HepG2 (cell line): ENCODE measurements at regions not wholly inside any gene's neighbourhood (a gene's known extent, or its start where the extent isn't known, plus 50 kb on each side); places are given as distances from the start of the nearest gene placed in this dataset.

Experiments used
- ATAC-seq: fragments of 200-7000 bp; cut with Tn5 transposase; 3 replicates; pipeline ENCODE4 v1.9.1; 2020; ENCODE audit warnings: mild to moderate bottlenecking, moderate library complexity
- BruUV-seq: library from RNA; stranded (reverse); fragments of 400-500 nt; replicated peaks from 2 replicates; lab custom pipeline; 2021; lab: Mats Ljungman, UMichigan
- CTCF ChIA-PET: fragments of 300-600 bp; formaldehyde crosslinking; extraction: SDS; loops from one replicate; lab custom pipeline; 2021; ENCODE audit warnings: low total read pairs, inconsistent platforms, low intra/inter-chr PET ratio; lab: Yijun Ruan, JAX
- POLR2A ChIA-PET: fragments of 350-600 bp; sonication (Branson Sonifier 250); formaldehyde crosslinking; loops from one replicate; lab custom pipeline; 2020; ENCODE audit warnings: antibody characterized with exemption, inconsistent platforms; lab: Yijun Ruan, JAX
- DNase-seq: peaks from one replicate; pipeline ENCODE4 v3.0.0-alpha.2; 2015; ENCODE audit warnings: low spot score
- FAIRE-seq: peaks from 3 replicates; lab custom pipeline; 2011; peaks lifted over from hg19 to GRCh38; lab: Jason Lieb, UNC
- H2AFZ ChIP-seq: one replicate; pipeline ENCODE4 v1.6.1; 2011; ENCODE audit warnings: low read length, inconsistent platforms
- H3K27ac ChIP-seq: fragments of 300-600 bp; 3 replicates; pipeline ENCODE4 v1.8.0; 2011; ENCODE audit warnings: mixed run types, mild to moderate bottlenecking, mixed read lengths, low read length, inconsistent platforms; ENCODE audit not compliant: insufficient read depth; ENCODE audit errors: extremely low read length
- H3K27me3 ChIP-seq, 2 experiments: fragments of 200-600 bp in 1 of 2; 2 replicates in 1 of 2; 3 replicates in 1 of 2; pipeline versions ENCODE4 v1.6.0 to v1.8.0; 2011; ENCODE audit warnings: low read length in 2 of 2, mild to moderate bottlenecking in 2 of 2, moderate library complexity in 2 of 2, inconsistent platforms in 1 of 2; ENCODE audit not compliant: insufficient read depth in 2 of 2, control insufficient read depth in 1 of 2
- H3K36me3 ChIP-seq, 2 experiments: fragments of 200-600 bp in 1 of 2; replicated peaks in 1 of 2; 2 replicates in 1 of 2; 3 replicates in 1 of 2; pipeline versions ENCODE4 v1.5.1 to v1.8.0; 2011; ENCODE audit warnings: low read length in 2 of 2, inconsistent platforms in 1 of 2; ENCODE audit not compliant: insufficient read depth in 2 of 2, control insufficient read depth in 1 of 2
- H3K4me1 ChIP-seq: 2 replicates; pipeline ENCODE4 v1.5.1; 2012; ENCODE audit warnings: low read length, inconsistent platforms; ENCODE audit not compliant: insufficient read depth
- H3K4me2 ChIP-seq: 2 replicates; pipeline ENCODE4 v1.6.0; 2011; ENCODE audit warnings: low read depth, low read length, inconsistent platforms
- H3K4me3 ChIP-seq, 3 experiments: fragments of 200-600 bp in 1 of 3; sonication (generic), shearing (Covaris generic) in 1 of 3; replicated peaks in 1 of 3; 2 replicates each; pipeline ENCODE4 v1.5.1; 2011 to 2016; ENCODE audit warnings: low read length in 3 of 3, inconsistent platforms in 2 of 3, low read depth in 2 of 3, mild to moderate bottlenecking in 2 of 3, control low read depth in 1 of 3, mixed read lengths in 1 of 3; ENCODE audit not compliant: insufficient read depth in 1 of 3
- H3K79me2 ChIP-seq: one replicate; pipeline ENCODE4 v1.6.1; 2011; ENCODE audit warnings: low read length, inconsistent platforms; ENCODE audit not compliant: insufficient read depth
- H3K9ac ChIP-seq: 2 replicates; pipeline ENCODE4 v1.6.0; 2011; ENCODE audit warnings: mild to moderate bottlenecking, low read depth, low read length, inconsistent platforms; ENCODE audit not compliant: insufficient read depth
- H3K9me3 ChIP-seq: 2 replicates; pipeline ENCODE4 v1.5.1; 2012; ENCODE audit warnings: mild to moderate bottlenecking, low read length
- H4K20me1 ChIP-seq: 2 replicates; pipeline ENCODE4 v1.6.0; 2011; ENCODE audit warnings: inconsistent platforms, mild to moderate bottlenecking, low read length, moderate library complexity; ENCODE audit not compliant: insufficient read depth
- FOXK1 ChIP-seq: sonication (generic); formaldehyde crosslinking; IDR thresholded peaks from 2 replicates; pipeline ENCODE4 v1.4.0; 2020; ENCODE audit warnings: low read depth, missing genetic modification reagents, borderline replicate concordance
- FOXO1 ChIP-seq: sonication (generic); formaldehyde crosslinking; IDR thresholded peaks from 2 replicates; pipeline ENCODE4 v1.4.0; 2020; ENCODE audit warnings: missing genetic modification reagents
- ZNF143 ChIP-seq: sonication (generic); formaldehyde crosslinking; IDR thresholded peaks from 2 replicates; pipeline ENCODE4 v1.4.0; 2020; ENCODE audit warnings: missing genetic modification reagents
- ZNF274 ChIP-seq: sonication (generic); formaldehyde crosslinking; IDR thresholded peaks from 2 replicates; pipeline ENCODE4 v1.5.1; 2020; ENCODE audit warnings: mild to moderate bottlenecking, missing genetic modification reagents
- ZNF552 ChIP-seq: sonication (generic); formaldehyde crosslinking; IDR thresholded peaks from 2 replicates; pipeline ENCODE4 v1.9.0; 2022; ENCODE audit warnings: missing genetic modification reagents, mild to moderate bottlenecking, borderline replicate concordance
- ZNF788 ChIP-seq: sonication (generic); formaldehyde crosslinking; IDR thresholded peaks from 2 replicates; pipeline ENCODE4 v1.5.0; 2020; ENCODE audit warnings: mild to moderate bottlenecking, missing genetic modification reagents, borderline replicate concordance
- WGBS: methylation state at CpG from one replicate; pipeline ENCODE4 v1.1.6; 2017; ENCODE audit warnings: low lambda C conversion rate; 5-methylcytosine and 5-hydroxymethylcytosine counted together
- in situ Hi-C: cut with HindIII; loops from 2 replicates; pipeline ENCODE4 v1.10.0; 2017; ENCODE audit warnings: low pct_unique_long_range_greater_than_20kb; ENCODE audit not compliant: extremely low pct_ligation_motif_present
- intact Hi-C: fragments of 100-400 bp; cut with micrococcal nuclease; formaldehyde crosslinking; loops from one replicate; pipeline ENCODE4 v1.10.0; 2022; ENCODE audit not compliant: unreplicated experiment
- TF ChIP-seq, protein P1 (sequence below): sonication (generic); formaldehyde crosslinking; IDR thresholded peaks from 2 replicates; pipeline ENCODE4 v1.9.0; 2021; ENCODE audit warnings: mild to moderate bottlenecking, missing genetic modification reagents
- TF ChIP-seq, protein P2 (sequence below): sonication (generic); formaldehyde crosslinking; IDR thresholded peaks from 2 replicates; pipeline ENCODE4 v1.4.0; 2020; ENCODE audit warnings: missing genetic modification reagents
- TF ChIP-seq, protein P3 (sequence below): sonication (generic); formaldehyde crosslinking; IDR thresholded peaks from 2 replicates; pipeline ENCODE4 v1.8.1; 2023; ENCODE audit warnings: missing genetic modification reagents, inconsistent platforms, borderline replicate concordance

DNA sequence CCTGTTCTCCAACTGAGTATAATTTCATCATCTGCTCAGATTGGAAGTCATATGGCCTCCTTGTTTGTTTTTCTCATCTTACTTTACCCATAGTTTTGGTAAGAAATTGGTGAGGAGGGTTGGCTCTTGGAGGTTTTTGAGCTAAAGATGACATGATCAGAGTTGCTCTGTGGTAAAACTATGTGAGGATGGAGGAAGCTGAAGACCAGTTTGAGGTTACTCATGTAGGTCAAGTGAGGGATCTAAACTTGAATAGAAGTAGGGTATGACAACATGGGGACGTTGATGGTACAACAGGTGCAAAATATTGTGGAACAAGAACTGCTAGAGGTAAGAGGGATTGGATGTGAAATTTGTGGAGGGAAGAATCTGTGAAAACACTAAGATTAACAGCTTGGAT lies 87.7 kb upstream of the NEO1 start:
- POLR2A ChIA-PET: no interaction called here
- Histone ChIP-seq H3K4me1 (no peaks in the 10 kb centered on the region), H3K36me3 (no peaks in the 10 kb centered on the region), H3K4me2 (no peak overlapping the region), H4K20me1 (no peaks in the 10 kb centered on the region; the same call in 1 of the 2 replicates), H3K27ac (no peak overlapping the region), H3K79me2 (no peaks in the 10 kb centered on the region), H3K4me3 (no peak overlapping the region), H2AFZ (no peak overlapping the region), H3K9me3 (no peaks in the 10 kb centered on the region), H3K27me3 (no peaks in the 10 kb centered on the region), H3K9ac (no peak overlapping the region)
- BruUV-seq: no TSS peak
- ATAC-seq (no peak), DNase-seq (no peak), FAIRE-seq (no peak)
- in situ Hi-C loops (no loop called here), intact Hi-C loops (no loop called here)
- CTCF ChIA-PET: no interaction called here
- 0% methylated on average over 1 of the region's 1 CpG for WGBS
- no peak for TF ChIP-seq ZNF274
- TF ChIP-seq, protein P1, sequence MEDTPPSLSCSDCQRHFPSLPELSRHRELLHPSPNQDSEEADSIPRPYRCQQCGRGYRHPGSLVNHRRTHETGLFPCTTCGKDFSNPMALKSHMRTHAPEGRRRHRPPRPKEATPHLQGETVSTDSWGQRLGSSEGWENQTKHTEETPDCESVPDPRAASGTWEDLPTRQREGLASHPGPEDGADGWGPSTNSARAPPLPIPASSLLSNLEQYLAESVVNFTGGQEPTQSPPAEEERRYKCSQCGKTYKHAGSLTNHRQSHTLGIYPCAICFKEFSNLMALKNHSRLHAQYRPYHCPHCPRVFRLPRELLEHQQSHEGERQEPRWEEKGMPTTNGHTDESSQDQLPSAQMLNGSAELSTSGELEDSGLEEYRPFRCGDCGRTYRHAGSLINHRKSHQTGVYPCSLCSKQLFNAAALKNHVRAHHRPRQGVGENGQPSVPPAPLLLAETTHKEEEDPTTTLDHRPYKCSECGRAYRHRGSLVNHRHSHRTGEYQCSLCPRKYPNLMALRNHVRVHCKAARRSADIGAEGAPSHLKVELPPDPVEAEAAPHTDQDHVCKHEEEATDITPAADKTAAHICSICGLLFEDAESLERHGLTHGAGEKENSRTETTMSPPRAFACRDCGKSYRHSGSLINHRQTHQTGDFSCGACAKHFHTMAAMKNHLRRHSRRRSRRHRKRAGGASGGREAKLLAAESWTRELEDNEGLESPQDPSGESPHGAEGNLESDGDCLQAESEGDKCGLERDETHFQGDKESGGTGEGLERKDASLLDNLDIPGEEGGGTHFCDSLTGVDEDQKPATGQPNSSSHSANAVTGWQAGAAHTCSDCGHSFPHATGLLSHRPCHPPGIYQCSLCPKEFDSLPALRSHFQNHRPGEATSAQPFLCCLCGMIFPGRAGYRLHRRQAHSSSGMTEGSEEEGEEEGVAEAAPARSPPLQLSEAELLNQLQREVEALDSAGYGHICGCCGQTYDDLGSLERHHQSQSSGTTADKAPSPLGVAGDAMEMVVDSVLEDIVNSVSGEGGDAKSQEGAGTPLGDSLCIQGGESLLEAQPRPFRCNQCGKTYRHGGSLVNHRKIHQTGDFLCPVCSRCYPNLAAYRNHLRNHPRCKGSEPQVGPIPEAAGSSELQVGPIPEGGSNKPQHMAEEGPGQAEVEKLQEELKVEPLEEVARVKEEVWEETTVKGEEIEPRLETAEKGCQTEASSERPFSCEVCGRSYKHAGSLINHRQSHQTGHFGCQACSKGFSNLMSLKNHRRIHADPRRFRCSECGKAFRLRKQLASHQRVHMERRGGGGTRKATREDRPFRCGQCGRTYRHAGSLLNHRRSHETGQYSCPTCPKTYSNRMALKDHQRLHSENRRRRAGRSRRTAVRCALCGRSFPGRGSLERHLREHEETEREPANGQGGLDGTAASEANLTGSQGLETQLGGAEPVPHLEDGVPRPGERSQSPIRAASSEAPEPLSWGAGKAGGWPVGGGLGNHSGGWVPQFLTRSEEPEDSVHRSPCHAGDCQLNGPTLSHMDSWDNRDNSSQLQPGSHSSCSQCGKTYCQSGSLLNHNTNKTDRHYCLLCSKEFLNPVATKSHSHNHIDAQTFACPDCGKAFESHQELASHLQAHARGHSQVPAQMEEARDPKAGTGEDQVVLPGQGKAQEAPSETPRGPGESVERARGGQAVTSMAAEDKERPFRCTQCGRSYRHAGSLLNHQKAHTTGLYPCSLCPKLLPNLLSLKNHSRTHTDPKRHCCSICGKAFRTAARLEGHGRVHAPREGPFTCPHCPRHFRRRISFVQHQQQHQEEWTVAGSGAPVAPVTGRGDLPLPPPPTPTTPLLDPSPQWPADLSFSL (CRISPR knock-in tag): no peak
- no peak for TF ChIP-seq FOXO1 (CRISPR knock-in tag)
- TF ChIP-seq, protein P2, sequence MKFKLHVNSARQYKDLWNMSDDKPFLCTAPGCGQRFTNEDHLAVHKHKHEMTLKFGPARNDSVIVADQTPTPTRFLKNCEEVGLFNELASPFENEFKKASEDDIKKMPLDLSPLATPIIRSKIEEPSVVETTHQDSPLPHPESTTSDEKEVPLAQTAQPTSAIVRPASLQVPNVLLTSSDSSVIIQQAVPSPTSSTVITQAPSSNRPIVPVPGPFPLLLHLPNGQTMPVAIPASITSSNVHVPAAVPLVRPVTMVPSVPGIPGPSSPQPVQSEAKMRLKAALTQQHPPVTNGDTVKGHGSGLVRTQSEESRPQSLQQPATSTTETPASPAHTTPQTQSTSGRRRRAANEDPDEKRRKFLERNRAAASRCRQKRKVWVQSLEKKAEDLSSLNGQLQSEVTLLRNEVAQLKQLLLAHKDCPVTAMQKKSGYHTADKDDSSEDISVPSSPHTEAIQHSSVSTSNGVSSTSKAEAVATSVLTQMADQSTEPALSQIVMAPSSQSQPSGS (CRISPR knock-in tag): no peak
- TF ChIP-seq, protein P3, sequence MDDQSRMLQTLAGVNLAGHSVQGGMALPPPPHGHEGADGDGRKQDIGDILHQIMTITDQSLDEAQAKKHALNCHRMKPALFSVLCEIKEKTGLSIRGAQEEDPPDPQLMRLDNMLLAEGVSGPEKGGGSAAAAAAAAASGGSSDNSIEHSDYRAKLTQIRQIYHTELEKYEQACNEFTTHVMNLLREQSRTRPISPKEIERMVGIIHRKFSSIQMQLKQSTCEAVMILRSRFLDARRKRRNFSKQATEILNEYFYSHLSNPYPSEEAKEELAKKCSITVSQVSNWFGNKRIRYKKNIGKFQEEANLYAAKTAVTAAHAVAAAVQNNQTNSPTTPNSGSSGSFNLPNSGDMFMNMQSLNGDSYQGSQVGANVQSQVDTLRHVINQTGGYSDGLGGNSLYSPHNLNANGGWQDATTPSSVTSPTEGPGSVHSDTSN (CRISPR knock-in tag): no peak
- no peak for TF ChIP-seq ZNF552
- no peak for TF ChIP-seq FOXK1 (CRISPR knock-in tag)
- TF ChIP-seq ZNF143: no peak
- TF ChIP-seq ZNF788 (CRISPR knock-in tag): no peak
